Gastroesophageal sphincter (tissue), 3 donors: ENCODE measurements at regions not wholly inside any gene's neighbourhood (a gene's known extent, or its start where the extent isn't known, plus 50 kb on each side); places are given as distances from the start of the nearest gene placed in this dataset.

Experiments used
- POLR2A ChIP-seq, 2 donors: fragments of 450-650 bp; IDR thresholded peaks; one replicate each; pipeline ENCODE4 v1.6.1; 2017; ENCODE audit warnings: antibody characterized with exemption in 2 of 2, mild to moderate bottlenecking in 2 of 2, moderate library complexity in 1 of 2
- TF ChIP-seq, protein P1 (sequence below), 4 experiments: fragments of 200-600 bp in 2 of 4; fragments of 450-650 bp in 2 of 4; sonication (generic) in 1 of 4; IDR thresholded peaks; one replicate each; pipeline ENCODE4 v1.5.1; 2017 to 2019; ENCODE audit warnings: antibody characterized with exemption in 4 of 4, mild to moderate bottlenecking in 2 of 4, moderate library complexity in 2 of 4

- TF ChIP-seq, protein P1, sequence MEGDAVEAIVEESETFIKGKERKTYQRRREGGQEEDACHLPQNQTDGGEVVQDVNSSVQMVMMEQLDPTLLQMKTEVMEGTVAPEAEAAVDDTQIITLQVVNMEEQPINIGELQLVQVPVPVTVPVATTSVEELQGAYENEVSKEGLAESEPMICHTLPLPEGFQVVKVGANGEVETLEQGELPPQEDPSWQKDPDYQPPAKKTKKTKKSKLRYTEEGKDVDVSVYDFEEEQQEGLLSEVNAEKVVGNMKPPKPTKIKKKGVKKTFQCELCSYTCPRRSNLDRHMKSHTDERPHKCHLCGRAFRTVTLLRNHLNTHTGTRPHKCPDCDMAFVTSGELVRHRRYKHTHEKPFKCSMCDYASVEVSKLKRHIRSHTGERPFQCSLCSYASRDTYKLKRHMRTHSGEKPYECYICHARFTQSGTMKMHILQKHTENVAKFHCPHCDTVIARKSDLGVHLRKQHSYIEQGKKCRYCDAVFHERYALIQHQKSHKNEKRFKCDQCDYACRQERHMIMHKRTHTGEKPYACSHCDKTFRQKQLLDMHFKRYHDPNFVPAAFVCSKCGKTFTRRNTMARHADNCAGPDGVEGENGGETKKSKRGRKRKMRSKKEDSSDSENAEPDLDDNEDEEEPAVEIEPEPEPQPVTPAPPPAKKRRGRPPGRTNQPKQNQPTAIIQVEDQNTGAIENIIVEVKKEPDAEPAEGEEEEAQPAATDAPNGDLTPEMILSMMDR (IDR thresholded peaks at IDR 0.05): no peak
- no peak for TF ChIP-seq POLR2A (IDR thresholded peaks at IDR 0.05)
These were observed 128.6 kb downstream of the ISOC1 start for GRCh38 chr5:129223178-129223577.
